Hematopoietic multipotent progenitor cell treated with erythropoietin and hydrocortisone succinate and interleukin-3 and kit ligand, for 17 days (in vitro differentiated cells): ENCODE measurements at regions not wholly inside any gene's neighbourhood (a gene's known extent, or its start where the extent isn't known, plus 50 kb on each side); places are given as distances from the start of the nearest gene placed in this dataset.

Source experiments
- DNase-seq: peaks from one replicate; pipeline ENCODE4 v3.0.0-alpha.2; 2015; ENCODE audit warnings: low spot score

DNA sequence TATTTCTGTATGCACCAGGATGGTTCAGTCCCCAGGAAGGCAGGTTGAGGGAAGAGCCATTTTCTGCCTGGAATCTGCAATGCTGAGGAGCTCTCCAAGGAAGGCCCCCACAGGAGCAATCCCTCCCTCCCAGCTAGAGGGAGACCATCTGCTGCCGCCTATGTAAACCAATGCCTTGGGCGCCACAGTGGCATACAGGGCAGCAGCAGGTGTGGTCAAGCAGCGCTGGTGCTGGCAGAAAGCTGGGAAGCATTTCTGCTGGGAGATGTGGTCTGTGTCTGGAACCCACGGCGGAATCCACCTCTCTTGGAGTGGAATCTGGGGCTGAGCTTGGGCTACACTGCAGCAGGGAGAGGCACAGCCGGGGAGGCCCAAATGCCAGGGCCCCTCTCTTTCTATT is 283.3 kb downstream of the RRAGC start:
- DNase-seq: no peak

- no peak for DNase-seq
Measured at GRCh38 chr1:38571726-38572125, 287.8 kb downstream of the RRAGC start.

DNA sequence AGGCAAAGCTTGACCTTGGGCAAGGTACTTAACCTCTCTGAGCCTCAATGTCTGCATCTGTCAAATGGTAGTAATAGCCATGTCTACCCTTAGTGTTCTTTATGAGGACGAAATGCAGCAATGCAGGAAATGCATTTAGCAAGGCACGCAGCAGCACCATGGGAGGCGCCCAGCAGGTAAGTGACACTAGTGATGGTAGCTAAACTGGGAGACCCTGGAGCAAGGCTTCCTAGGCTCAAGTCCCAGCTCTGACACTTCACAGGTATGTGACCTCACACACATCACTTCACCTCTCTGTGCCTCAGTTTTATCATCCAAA is 289.0 kb downstream of the RRAGC start:
- no peak for DNase-seq

DNA sequence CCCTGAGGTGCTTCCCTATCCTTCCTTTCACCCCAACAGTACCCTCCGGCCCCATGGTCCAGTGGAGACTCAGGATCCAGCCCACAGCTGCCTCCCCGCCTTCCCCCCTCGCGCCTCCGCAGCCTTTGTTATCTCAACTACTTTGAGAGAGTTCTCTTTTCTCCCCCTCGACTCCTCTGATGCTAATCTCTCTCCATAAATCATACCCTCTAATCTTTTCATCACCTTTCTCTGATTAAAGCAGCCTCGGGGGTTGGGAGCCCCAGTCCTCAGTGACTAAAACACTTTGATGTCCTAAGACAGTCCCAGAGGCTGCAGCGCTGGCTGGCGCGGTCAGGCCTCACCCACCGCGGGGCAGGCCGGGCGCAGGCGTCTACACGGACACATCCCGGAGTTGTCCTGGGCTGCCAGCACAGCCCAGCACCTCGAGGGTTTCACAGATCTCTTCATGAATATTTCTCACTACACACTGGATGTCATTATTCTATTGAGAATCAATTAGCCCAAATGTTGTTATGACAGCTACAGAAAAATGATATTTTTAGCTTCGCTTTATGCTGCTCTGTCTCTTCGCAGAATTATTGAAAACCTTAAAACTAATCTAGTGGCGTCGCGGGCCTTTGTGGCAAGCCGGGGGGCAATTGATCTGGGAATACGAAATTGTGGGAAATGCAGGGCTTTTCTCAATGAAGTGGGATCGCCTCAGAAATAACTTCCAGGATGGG is 289.5 kb downstream of the RRAGC start:
- DNase-seq: no peak

DNA sequence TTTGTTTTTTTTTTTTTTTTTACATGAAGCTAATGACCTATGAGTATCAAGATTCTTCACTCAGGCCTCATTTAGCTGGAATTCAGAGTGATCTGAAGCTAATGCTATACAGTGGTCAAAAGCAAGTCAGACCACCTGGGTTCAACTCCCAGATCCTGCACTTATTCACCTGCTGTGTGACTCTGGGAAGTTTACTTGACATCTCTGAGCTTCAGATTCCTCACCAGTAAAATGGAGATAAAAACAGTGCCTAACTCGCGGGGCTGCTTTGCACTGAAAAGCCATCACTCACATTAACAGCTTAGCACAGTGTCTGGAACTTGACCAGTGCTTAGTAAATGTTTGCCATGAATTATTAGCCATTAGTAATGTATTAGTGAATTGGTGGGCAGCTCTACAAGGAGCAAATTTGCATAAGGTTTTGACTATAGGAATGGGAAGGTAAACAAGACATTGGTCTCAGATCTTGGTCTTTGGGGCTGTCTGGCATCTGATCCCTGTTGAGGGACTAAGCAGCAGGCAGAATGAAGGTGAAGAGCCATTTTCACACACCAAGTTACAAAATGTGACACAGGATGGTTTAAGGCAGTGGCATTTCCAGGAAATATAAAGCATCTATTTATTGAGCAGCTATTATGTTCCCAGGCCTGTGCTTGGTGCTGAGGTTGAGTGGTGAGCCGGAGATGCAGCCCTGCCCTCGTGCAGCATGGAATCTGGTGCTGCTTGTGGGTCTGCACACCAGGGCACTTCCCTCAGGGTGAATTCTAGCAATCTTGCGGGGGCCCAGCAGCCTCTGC is 291.3 kb downstream of the RRAGC start:
- no peak for DNase-seq

- no peak for DNase-seq
Measured at GRCh38 chr1:38567401-38567800, 292.2 kb downstream of the RRAGC start.

GRCh38 chr1:38565020-38565491 is 294.5 kb downstream of the RRAGC start:
- no peak for DNase-seq

DNA sequence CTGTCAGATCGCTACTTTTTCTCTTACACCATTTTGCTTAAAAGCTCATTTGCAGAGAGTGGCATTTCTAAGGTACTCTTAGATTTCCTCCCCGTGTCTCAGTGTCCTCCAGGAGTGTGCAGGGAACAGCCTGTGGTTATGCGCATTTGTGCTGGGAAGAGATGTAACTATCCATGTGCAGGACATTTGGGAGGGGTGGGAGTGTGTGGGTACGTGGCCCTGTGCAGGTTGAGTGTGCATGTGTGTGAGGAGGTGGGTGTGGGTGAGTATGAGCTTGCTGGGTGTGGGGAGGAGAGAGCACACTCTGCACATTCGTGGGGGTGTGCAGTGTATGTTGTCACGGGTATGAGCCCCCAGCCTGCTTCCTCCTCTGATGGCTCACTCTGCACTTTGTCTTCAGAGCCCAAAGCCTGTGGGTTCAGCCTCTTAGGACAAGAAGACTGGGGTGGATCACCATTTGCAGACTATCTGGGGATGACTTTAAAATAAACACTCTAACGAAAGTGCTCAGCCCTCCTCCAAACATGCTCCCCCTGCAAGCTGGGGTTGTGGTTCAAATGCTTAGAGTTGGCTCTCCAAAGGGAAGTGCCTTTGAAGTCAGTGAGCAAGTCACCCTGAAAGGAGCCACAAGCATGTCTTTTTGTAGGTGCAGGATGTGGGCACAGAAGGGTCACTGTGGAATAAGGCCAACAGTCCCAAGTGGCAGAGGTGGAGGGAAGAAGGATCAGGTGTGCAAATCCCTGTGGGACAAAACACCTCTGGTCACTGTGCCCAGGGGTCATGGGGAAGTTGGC is 295.4 kb downstream of the RRAGC start:
- no peak for DNase-seq

DNA sequence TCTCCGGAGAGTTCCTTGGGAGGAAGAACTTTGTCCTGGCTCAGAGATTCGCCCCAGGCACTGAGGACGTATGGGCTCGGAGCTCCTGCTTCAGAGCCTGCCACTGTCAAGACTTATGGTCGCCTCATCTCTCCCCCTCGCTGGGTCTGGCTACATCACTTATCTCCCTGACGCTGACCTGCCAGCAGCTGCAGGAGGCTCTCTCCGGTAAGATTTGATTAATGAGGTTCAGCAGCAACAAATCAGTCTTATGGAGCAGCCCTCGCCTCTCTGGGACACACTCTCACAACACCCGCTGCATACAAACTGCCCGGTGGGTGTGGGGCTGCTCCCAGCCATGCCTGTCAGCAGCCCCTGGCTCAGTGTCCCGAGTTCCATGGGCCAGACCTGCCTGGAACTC is 297.8 kb downstream of the RRAGC start:
- no peak for DNase-seq

GRCh38 chr1:38561110-38561509 is 298.5 kb downstream of the RRAGC start:
- DNase-seq: no peak

- DNase-seq: no peak
Measured at GRCh38 chr1:38560457-38560856, 299.1 kb downstream of the RRAGC start.

DNA sequence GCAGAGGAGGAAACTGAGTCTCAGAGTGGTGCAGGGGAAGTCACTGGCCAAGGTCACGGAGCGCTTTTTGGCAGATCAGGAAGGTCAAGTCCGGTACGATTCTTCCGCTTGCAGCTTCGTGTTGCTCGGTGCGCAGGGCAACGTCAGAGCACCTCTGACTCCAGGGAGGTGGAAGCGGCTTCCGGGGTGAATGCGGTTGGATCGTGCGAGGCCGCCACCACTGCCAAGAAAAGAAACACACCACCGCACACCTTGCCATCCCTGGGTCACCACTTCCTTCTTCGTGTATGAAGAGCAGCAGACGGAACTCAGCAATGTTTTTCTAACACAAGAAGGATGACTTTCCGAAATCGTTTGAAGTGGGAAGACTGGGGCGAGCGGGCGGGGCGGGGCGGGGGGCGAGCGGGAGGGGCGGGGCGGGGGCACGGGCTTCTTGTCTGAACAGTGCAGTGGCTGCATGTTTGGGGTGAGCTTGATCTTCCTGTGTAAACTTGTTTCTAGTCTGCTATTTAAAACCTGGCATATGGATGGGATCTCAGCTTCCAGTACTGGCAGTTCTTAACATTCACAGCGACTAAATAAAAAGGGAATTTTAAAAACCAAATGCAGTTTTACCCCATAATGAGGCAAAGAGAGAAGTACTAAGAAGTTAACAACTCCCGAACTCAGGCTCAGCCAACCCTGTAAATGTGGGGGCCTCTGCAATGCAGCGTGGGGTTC is 300.0 kb downstream of the RRAGC start:
- no peak for DNase-seq

DNA sequence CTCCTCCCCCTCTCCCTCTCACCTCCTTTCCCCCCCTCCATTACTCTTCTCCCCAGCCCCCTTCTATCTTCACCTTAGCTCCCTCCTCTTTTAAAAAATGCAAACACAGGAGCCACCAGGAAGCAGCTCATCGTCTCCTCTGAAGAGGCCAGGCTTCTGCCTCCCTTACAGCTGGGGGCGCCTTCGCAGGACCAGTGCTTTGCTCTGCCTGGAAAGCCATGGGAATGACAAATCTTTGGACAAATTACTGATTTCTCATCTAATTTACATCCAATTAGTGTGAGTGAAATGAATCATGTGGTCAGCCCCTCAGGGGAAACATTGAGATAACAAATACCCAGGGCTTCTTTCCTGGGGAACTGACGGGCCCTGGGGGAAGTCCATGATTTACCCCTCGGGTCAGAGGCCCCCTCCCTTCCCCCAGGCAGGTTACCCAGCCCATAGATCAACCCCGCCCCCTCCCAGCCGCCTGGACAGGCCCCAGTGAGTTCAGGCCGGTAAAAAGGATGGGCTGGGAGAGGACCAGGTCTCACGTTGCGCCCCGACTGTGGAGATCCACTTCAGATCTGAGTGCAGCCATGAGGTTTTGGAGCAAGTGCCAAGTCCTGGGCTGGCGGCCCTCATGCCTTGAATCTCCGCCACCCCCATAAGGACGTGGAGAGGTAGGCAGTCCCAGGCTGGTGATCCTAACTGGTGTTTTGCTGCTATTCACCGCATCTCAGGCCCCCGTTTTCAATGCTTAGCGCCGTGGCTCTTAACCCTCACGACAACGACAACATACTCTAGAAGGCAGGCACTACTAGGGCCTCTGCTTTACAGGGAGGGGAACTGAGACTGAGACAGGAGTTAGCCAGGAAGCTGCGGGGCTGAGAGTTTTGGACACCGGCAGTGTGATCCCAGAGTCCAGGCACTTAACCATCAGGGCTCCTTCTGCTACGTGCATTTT is 300.8 kb downstream of the RRAGC start:
- DNase-seq: no peak

DNA sequence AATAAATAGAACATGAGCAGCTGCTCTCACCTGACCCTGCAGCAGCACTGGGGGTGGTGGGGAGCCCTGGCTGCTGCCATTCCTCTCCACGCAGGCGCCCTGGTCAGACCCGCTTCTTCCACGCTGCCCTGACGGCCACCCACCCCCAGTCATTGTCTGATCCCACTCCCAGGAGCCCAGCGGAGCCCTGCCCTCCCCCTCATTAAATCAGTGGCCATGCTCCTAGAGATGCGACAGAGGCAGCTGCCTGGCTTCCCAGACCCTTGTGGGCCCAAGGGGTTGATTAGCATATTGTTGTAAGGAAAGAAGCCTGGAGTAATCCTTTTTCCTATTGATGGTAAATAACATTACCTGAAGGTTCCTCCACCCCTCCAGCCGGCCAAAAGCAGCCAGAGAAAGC is 301.5 kb downstream of the RRAGC start:
- DNase-seq: no peak

DNA sequence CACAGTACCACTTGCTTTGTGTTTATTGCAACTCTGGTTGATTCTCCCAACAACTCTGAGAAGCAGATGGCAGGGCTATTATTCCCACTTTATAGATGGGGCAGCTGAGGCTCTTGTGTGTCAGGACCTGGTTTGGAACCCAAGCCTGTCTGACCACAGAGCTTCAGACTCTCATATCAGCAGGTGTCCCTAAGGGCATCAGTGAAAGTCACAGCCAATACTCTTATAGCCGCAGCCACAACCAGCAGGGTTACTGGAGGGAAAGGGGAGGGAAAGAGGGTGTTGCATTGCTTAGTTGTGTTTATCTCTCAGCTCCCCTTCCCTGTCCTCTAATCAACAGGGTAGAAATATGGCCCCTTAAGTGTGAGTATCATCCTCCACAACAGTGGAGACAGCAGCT is 304.0 kb downstream of the RRAGC start:
- no peak for DNase-seq

- no peak for DNase-seq
Measured at GRCh38 chr1:38555130-38555529, 304.4 kb downstream of the RRAGC start.

DNA sequence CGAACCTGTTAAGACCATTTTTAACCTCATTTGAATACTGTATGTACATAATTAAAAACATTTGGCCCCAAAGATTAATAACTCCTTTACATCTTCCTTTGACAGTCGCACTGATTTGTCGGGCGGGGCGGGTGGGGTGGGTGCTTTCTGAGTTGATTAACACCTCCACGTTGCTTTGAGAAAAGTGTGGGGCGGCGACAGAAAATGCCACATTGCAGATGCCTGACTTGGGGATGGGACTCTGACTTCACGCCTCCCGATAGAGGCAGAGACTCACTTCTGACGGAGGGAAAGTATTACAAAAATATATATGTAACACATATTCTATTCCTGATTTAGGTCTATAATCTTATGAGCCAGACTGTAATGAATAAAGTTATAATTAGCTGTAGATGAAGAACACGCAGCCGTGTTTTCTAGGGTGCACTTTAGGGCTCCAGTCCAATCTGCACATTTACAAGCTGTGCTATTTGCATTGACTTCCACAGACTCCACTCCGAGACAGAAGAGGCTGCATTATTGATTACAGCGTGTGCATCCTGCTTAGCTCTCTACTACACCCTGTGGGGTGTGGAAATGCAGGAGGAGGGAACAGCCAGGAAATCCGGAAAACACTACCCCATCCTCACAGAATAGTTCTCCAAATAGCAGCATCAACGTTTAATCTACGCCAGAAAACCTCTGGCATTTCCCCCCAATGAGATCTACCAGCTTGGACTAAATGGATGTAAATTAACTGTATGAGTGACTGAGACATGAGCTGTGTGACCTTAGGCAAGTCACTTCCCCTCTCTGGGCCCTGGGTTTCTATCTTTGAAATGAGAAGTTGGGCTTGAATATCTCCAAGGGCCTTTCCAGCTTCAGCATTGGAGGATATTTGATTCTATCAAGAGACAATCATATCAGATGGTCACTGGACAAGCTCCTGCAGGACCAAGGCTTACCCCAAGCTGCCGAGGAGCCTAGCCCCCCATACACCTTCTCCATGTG is 308.0 kb downstream of the RRAGC start:
- no peak for DNase-seq

GRCh38 chr1:38549191-38549590 is 310.4 kb downstream of the RRAGC start:
- DNase-seq: no peak

- no peak for DNase-seq
Measured at GRCh38 chr1:38547321-38547720, 312.3 kb downstream of the RRAGC start.

GRCh38 chr1:38546636-38547035 is 312.9 kb downstream of the RRAGC start:
- no peak for DNase-seq
